ENCODE measurements at regions not wholly inside any gene's neighbourhood (a gene's known extent, or its start where the extent isn't known, plus 50 kb on each side); places are given as distances from the start of the nearest gene placed in this dataset.

- H3K4me1 ChIP-seq = no peaks in the 10 kb centered on the region
- TF ChIP-seq CTCF (IDR thresholded peaks at IDR 0.05) (no peak), POLR2AphosphoS5 (IDR thresholded peaks at IDR 0.05; ENCODE audit: insufficient read depth in 1 of 2, low read depth in 1 of 2) (no peak), POLR2A (IDR thresholded peaks at IDR 0.05) (no peak)
- intact Hi-C loops (cut with DNase I) = no loop called here
- H3K4me3 ChIP-seq = no peak overlapping the region
- no peak overlapping the region for H3K27ac ChIP-seq
- H3K36me3 ChIP-seq = no peaks in the 10 kb centered on the region
- H3K27me3 ChIP-seq = no peaks in the 10 kb centered on the region
- DNase-seq (ENCODE audit: extremely low spot score in 2 of 2) = no peak
- no peaks in the 10 kb centered on the region for H3K9me3 ChIP-seq
Observed at GRCh38 chr5:120306303-120306702, 157.8 kb upstream of the PRR16 start.

DNA sequence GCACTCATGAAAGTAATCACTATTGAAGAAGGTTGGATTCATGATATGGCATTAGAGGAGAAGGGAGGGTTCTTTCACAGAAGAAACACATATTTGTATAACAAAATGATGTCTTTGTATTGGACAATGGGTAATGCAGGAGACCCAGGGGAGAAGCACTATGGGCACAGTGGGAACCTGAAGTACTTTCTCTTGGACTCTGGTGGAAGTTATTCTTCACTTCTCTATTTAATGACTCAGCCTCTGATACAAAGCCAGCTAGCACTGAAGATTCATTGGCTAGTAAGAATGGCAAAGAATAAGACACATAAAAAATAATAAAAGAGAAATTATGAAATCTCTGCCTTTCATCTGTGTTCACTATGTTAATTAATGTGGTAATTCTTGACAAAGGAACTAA, 149.9 kb upstream of the PRR16 start:
- Histone ChIP-seq H3K36me3 (no peaks in the 10 kb centered on the region), H3K27me3 (no peaks in the 10 kb centered on the region), H3K4me1 (no peaks in the 10 kb centered on the region), H3K27ac (no peak overlapping the region), H3K4me3 (no peak overlapping the region), H3K9me3 (no peaks in the 10 kb centered on the region)
- TF ChIP-seq POLR2AphosphoS5 (IDR thresholded peaks at IDR 0.05; ENCODE audit: insufficient read depth in 1 of 2, low read depth in 1 of 2) = no peak
- TF ChIP-seq POLR2A (IDR thresholded peaks at IDR 0.05) = no peak
- no peak for TF ChIP-seq CTCF (IDR thresholded peaks at IDR 0.05)
- intact Hi-C loops (cut with DNase I) = no loop called here
- no peak for DNase-seq (ENCODE audit: extremely low spot score in 2 of 2)

- TF ChIP-seq POLR2AphosphoS5 (IDR thresholded peaks at IDR 0.05; ENCODE audit: insufficient read depth in 1 of 2, low read depth in 1 of 2) = no peak
- no peak for TF ChIP-seq POLR2A (IDR thresholded peaks at IDR 0.05)
- TF ChIP-seq CTCF (IDR thresholded peaks at IDR 0.05) = no peak
- Histone ChIP-seq H3K9me3 (no peaks in the 10 kb centered on the region), H3K4me3 (no peak overlapping the region), H3K4me1 (no peaks in the 10 kb centered on the region), H3K27me3 (no peaks in the 10 kb centered on the region), H3K27ac (no peak overlapping the region), H3K36me3 (no peaks in the 10 kb centered on the region)
- DNase-seq (ENCODE audit: extremely low spot score in 2 of 2) = no peak
- intact Hi-C loops (cut with DNase I) = no loop called here
Observed at GRCh38 chr5:120320626-120321025, 143.5 kb upstream of the PRR16 start.

DNA sequence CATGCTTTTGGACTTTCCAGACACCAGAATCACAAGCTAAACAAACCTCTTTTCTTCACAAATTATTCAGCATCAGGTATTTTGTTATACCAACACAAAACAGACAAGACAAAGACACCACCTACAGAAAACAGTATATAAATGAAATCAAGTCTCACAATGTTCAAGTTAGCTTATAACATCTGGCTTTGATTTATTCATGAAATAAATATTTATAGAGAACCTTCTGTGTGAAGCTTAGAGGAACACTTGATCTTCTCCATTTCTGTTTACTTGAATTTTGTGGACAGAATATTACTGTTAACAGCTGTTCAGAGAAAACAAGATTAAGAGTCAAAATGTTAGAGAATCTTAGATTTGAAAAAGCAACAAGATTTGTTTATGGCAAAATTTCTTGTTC, 137.4 kb upstream of the PRR16 start:
- TF ChIP-seq CTCF (IDR thresholded peaks at IDR 0.05) (no peak), POLR2A (IDR thresholded peaks at IDR 0.05) (no peak), POLR2AphosphoS5 (IDR thresholded peaks at IDR 0.05; ENCODE audit: insufficient read depth in 1 of 2, low read depth in 1 of 2) (no peak)
- Histone ChIP-seq H3K4me3 (no peak overlapping the region), H3K9me3 (no peaks in the 10 kb centered on the region), H3K27ac (no peak overlapping the region), H3K4me1 (no peaks in the 10 kb centered on the region), H3K36me3 (no peaks in the 10 kb centered on the region), H3K27me3 (no peaks in the 10 kb centered on the region)
- intact Hi-C loops (cut with DNase I) = no loop called here
- no peak for DNase-seq (ENCODE audit: extremely low spot score in 2 of 2)

DNA sequence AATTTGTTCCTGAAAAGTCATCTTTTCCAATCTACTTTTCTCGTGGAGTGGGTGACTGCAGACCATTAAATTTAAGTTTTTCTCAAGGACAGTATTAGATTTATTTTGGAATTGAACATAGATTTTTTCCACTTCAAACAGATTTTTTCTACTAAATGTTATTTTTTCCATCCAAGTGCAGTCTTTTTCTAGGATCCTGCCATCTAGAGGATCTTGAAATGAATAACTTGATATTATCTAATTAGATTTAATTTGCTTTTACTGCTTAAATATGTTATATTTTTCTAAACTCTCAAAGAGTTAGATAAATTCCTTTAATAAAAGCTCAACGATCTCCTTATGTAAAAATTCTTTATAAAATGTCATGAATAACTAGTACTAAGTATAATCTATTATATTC, 136.9 kb upstream of the PRR16 start:
- TF ChIP-seq POLR2A (IDR thresholded peaks at IDR 0.05) = no peak
- TF ChIP-seq POLR2AphosphoS5 (IDR thresholded peaks at IDR 0.05; ENCODE audit: insufficient read depth in 1 of 2, low read depth in 1 of 2) = no peak
- no peak for TF ChIP-seq CTCF (IDR thresholded peaks at IDR 0.05)
- Histone ChIP-seq H3K27me3 (no peaks in the 10 kb centered on the region), H3K9me3 (no peaks in the 10 kb centered on the region), H3K4me1 (no peaks in the 10 kb centered on the region), H3K4me3 (no peak overlapping the region), H3K27ac (no peak overlapping the region), H3K36me3 (no peaks in the 10 kb centered on the region)
- intact Hi-C loops (cut with DNase I) = no loop called here
- no peak for DNase-seq (ENCODE audit: extremely low spot score in 2 of 2)
